NB4 (cell line): ENCODE measurements at regions not wholly inside any gene's neighbourhood (a gene's known extent, or its start where the extent isn't known, plus 50 kb on each side); places are given as distances from the start of the nearest gene placed in this dataset.

Source experiments
- DNase-seq: peaks from one replicate; pipeline ENCODE4 v3.0.0; 2010; ENCODE audit warnings: low read depth
- H3K4me3 ChIP-seq: one replicate; pipeline ENCODE4 v1.5.1; 2011; ENCODE audit warnings: mild to moderate bottlenecking, low read depth, low read length, moderate library complexity
- MYC ChIP-seq: IDR thresholded peaks from 2 replicates; pipeline ENCODE4 v1.6.1; 2011; ENCODE audit warnings: low read depth, low read length
- POLR2A ChIP-seq: IDR thresholded peaks from 2 replicates; pipeline ENCODE4 v1.6.1; 2011; ENCODE audit warnings: mild to moderate bottlenecking; ENCODE audit not compliant: insufficient read length; ENCODE audit errors: extremely low read depth
- TF ChIP-seq, protein P1 (sequence below): IDR thresholded peaks from 2 replicates; pipeline ENCODE4 v1.6.1; 2011; ENCODE audit warnings: low read depth, low read length
- TF ChIP-seq, protein P2 (sequence below): IDR thresholded peaks from one replicate; pipeline ENCODE4 v1.5.1; 2012; ENCODE audit warnings: low read depth, low read length

DNA sequence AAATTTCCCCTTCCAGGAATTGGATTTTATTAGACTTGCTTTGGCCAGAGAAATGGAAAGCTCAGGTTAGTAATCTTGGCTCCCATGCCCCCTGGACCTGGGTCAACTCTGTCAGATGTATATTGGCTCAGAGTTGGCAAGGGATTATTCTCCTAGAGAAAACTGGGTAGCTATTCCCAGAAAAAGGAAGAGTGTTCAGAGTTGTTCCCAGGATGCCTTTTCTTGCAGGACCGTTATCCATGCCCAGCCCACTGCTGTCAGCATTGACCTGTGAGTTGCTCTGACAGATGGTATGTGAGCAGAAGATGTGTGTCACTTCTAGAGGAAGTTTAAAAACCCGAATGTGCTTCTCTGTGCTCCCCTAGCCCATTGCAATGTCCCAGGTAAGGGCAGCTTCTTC, 509.9 kb upstream of the ZFP42 start:
- no peak for TF ChIP-seq POLR2A
- TF ChIP-seq, protein P1, sequence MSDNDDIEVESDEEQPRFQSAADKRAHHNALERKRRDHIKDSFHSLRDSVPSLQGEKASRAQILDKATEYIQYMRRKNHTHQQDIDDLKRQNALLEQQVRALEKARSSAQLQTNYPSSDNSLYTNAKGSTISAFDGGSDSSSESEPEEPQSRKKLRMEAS = no peak
- TF ChIP-seq MYC = no peak
- TF ChIP-seq, protein P2, sequence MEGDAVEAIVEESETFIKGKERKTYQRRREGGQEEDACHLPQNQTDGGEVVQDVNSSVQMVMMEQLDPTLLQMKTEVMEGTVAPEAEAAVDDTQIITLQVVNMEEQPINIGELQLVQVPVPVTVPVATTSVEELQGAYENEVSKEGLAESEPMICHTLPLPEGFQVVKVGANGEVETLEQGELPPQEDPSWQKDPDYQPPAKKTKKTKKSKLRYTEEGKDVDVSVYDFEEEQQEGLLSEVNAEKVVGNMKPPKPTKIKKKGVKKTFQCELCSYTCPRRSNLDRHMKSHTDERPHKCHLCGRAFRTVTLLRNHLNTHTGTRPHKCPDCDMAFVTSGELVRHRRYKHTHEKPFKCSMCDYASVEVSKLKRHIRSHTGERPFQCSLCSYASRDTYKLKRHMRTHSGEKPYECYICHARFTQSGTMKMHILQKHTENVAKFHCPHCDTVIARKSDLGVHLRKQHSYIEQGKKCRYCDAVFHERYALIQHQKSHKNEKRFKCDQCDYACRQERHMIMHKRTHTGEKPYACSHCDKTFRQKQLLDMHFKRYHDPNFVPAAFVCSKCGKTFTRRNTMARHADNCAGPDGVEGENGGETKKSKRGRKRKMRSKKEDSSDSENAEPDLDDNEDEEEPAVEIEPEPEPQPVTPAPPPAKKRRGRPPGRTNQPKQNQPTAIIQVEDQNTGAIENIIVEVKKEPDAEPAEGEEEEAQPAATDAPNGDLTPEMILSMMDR = no peak
- no peak overlapping the region for H3K4me3 ChIP-seq
- no peak for DNase-seq

DNA sequence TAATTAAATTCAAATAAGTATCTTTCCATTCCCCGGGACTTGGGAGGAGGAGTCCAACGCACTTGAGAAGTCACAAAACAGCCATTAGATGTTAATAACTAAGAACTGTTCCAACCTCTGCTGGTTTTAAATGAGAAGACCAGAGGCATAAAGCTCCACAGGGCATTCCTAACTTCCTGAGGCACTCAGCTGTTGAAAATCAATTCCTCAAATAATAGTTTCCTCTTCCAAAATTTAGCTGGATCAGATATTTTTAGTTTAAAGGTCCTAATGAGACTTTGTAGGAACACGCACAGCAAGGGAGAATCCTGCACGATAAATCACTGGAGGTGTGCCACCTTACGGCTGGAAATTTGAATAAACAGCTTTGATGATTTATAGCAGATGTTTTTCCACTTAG, 504.3 kb upstream of the ZFP42 start:
- H3K4me3 ChIP-seq = no peak overlapping the region
- TF ChIP-seq, protein P2 = no peak
- no peak for TF ChIP-seq MYC
- TF ChIP-seq POLR2A = no peak
- TF ChIP-seq, protein P1 = no peak
- DNase-seq = no peak

DNA sequence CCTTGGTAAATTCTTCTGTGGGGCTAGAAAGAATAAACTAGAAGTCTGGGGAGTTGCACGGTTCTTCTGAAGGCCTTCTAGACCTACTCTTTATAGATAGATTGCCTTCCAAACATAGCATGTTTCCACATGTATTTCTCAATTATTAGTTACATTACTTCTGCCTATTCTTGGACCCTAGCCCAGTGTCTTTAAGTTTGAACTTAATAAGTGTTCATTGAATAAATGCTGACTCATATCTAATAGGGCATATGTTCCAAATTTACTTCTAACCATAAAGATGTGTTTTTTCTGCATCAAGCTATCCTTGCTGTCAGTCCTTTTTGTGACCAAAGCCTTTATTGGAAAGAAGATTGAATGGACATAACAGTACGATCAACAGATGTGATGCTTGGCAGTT, 503.6 kb upstream of the ZFP42 start:
- DNase-seq = no peak
- H3K4me3 ChIP-seq = no peak overlapping the region
- TF ChIP-seq, protein P2 = no peak
- TF ChIP-seq MYC = no peak
- TF ChIP-seq, protein P1 = no peak
- no peak for TF ChIP-seq POLR2A

DNA sequence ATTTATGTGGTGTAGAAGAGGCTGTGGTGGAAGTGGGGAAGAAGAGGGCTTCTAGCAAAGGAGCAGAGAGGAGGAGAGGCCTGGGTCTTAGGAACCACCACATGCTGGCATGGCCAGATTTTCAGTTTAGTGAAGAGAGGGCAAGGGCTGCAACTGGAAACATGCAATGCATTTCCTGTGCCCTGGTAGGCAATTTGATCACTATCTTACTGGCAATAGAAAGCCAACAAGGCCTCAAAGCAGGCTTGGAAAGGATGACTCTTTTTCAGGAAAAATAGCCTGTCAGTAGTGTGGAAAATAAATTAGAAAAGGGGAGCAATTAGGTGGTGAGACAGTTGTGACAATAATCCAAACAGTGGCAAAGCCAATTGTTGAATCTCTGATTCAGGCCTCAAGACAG, 501.9 kb upstream of the ZFP42 start:
- TF ChIP-seq, protein P2 = no peak
- TF ChIP-seq, protein P1 = no peak
- TF ChIP-seq POLR2A = no peak
- TF ChIP-seq MYC = no peak
- DNase-seq = no peak
- H3K4me3 ChIP-seq = no peak overlapping the region

DNA sequence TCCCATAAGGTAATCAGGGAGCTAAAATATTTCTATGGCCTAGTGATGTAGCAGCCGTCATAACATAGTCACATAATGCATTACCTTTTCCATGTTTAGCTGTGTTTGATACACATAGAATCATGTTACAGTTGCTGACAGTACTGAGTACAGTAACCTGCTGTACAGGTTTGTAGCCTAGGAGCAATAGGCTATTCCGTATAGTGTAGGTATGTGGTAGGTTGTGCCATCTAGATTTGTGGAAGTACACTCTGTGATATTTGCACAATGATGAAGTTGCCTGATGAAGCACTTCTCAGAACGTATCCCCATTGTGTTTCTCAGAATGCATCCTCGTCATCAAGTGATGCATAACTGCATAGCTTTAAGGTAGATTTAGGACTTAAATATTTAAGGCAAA, 495.6 kb upstream of the ZFP42 start:
- DNase-seq = no peak
- no peak overlapping the region for H3K4me3 ChIP-seq
- TF ChIP-seq, protein P2 = no peak
- TF ChIP-seq, protein P1 = no peak
- no peak for TF ChIP-seq POLR2A
- no peak for TF ChIP-seq MYC

DNA sequence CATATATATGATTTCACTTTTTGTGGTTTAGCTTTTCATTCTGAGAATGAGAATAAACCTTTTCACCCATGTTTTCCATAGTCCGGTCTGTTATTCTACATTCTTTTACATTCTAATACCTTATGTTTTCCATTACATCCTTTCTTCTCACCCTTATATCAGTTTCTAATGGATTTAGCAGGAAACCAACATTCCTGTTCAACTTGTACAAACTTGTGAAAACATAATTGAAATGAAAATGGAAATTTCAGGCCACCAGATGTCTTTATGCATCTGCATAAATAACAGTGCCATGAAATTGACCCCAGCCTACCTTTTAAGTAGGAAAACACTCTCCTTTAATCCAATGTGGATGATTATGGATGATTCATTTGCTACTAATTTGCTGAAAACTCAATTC, 494.8 kb upstream of the ZFP42 start:
- DNase-seq = no peak
- TF ChIP-seq MYC = no peak
- TF ChIP-seq POLR2A = no peak
- TF ChIP-seq, protein P1 = no peak
- TF ChIP-seq, protein P2 = no peak
- H3K4me3 ChIP-seq = no peak overlapping the region
